ENCODE measurements at regions not wholly inside any gene's neighbourhood (a gene's known extent, or its start where the extent isn't known, plus 50 kb on each side); places are given as distances from the start of the nearest gene placed in this dataset.

GRCh38 chr2:196309691-196310090, 138.3 kb upstream of the STK17B start:
- no peak overlapping the region for H3K4me3 Mint-ChIP-seq
- no peaks in the 10 kb centered on the region for H3K9me3 Mint-ChIP-seq
- no peak overlapping the region for H3K27ac Mint-ChIP-seq
- no peaks in the 10 kb centered on the region for H3K4me1 Mint-ChIP-seq
- H3K36me3 Mint-ChIP-seq, result no peaks in the 10 kb centered on the region
- no peaks in the 10 kb centered on the region for H3K27me3 Mint-ChIP-seq
- no peak for ATAC-seq

GRCh38 chr2:196314157-196314556, 142.8 kb upstream of the STK17B start:
- Mint-ChIP-seq H3K4me1 (no peaks in the 10 kb centered on the region), H3K27me3 (no peaks in the 10 kb centered on the region), H3K4me3 (no peak overlapping the region), H3K9me3 (no peaks in the 10 kb centered on the region), H3K27ac (no peak overlapping the region), H3K36me3 (no peaks in the 10 kb centered on the region)
- ATAC-seq, result no peak

- H3K27me3 Mint-ChIP-seq, result no peaks in the 10 kb centered on the region
- no peaks in the 10 kb centered on the region for H3K4me1 Mint-ChIP-seq
- H3K4me3 Mint-ChIP-seq, result no peak overlapping the region
- H3K27ac Mint-ChIP-seq, result no peak overlapping the region
- no peaks in the 10 kb centered on the region for H3K9me3 Mint-ChIP-seq
- no peak for ATAC-seq
- H3K36me3 Mint-ChIP-seq, result no peaks in the 10 kb centered on the region
Observed at GRCh38 chr2:196314780-196315179, 143.4 kb upstream of the STK17B start.

- Mint-ChIP-seq H3K27me3 (no peaks in the 10 kb centered on the region), H3K36me3 (no peaks in the 10 kb centered on the region), H3K4me3 (no peak overlapping the region), H3K4me1 (no peaks in the 10 kb centered on the region), H3K27ac (no peak overlapping the region), H3K9me3 (no peaks in the 10 kb centered on the region)
- no peak for ATAC-seq
Observed at GRCh38 chr2:196315388-196316049, 144.1 kb upstream of the STK17B start.

GRCh38 chr2:196316050-196316430, 144.7 kb upstream of the STK17B start:
- H3K4me3 Mint-ChIP-seq, result no peak overlapping the region
- no peak overlapping the region for H3K27ac Mint-ChIP-seq
- H3K27me3 Mint-ChIP-seq, result no peaks in the 10 kb centered on the region
- no peaks in the 10 kb centered on the region for H3K4me1 Mint-ChIP-seq
- no peaks in the 10 kb centered on the region for H3K36me3 Mint-ChIP-seq
- no peak for ATAC-seq
- H3K9me3 Mint-ChIP-seq, result no peaks in the 10 kb centered on the region

GRCh38 chr2:196318517-196319377, 147.4 kb upstream of the STK17B start:
- no peaks in the 10 kb centered on the region for H3K27me3 Mint-ChIP-seq
- H3K9me3 Mint-ChIP-seq, result no peaks in the 10 kb centered on the region
- H3K27ac Mint-ChIP-seq, result no peak overlapping the region
- H3K4me1 Mint-ChIP-seq, result no peaks in the 10 kb centered on the region
- H3K36me3 Mint-ChIP-seq, result no peaks in the 10 kb centered on the region
- ATAC-seq, result no peak
- no peak overlapping the region for H3K4me3 Mint-ChIP-seq

GRCh38 chr2:196322973-196323810, 151.8 kb upstream of the STK17B start:
- Mint-ChIP-seq H3K4me3 (no peak overlapping the region), H3K4me1 (no peaks in the 10 kb centered on the region), H3K36me3 (no peaks in the 10 kb centered on the region), H3K27me3 (no peaks in the 10 kb centered on the region), H3K9me3 (no peaks in the 10 kb centered on the region), H3K27ac (no peak overlapping the region)
- no peak for ATAC-seq

GRCh38 chr2:196324211-196324610, 152.8 kb upstream of the STK17B start:
- ATAC-seq, result no peak
- no peaks in the 10 kb centered on the region for H3K36me3 Mint-ChIP-seq
- H3K27ac Mint-ChIP-seq, result no peak overlapping the region

GRCh38 chr2:196328088-196328680, 156.8 kb upstream of the STK17B start:
- no peak overlapping the region for H3K4me3 Mint-ChIP-seq
- H3K4me1 Mint-ChIP-seq, result no peaks in the 10 kb centered on the region
- no peaks in the 10 kb centered on the region for H3K36me3 Mint-ChIP-seq
- no peak overlapping the region for H3K27ac Mint-ChIP-seq
- H3K9me3 Mint-ChIP-seq, result no peaks in the 10 kb centered on the region
- no peak for ATAC-seq
- H3K27me3 Mint-ChIP-seq, result no peaks in the 10 kb centered on the region

More at GRCh38 chr2:196324211-196324610, 152.8 kb upstream of the STK17B start:
- Mint-ChIP-seq H3K9me3 (no peaks in the 10 kb centered on the region), H3K4me3 (no peak overlapping the region), H3K4me1 (no peaks in the 10 kb centered on the region), H3K27me3 (no peaks in the 10 kb centered on the region)

- Mint-ChIP-seq H3K36me3 (no peaks in the 10 kb centered on the region), H3K27me3 (no peaks in the 10 kb centered on the region), H3K27ac (no peak overlapping the region), H3K9me3 (no peaks in the 10 kb centered on the region), H3K4me3 (no peak overlapping the region), H3K4me1 (no peaks in the 10 kb centered on the region)
- ATAC-seq, result no peak
Observed at GRCh38 chr2:196329959-196330358, 158.6 kb upstream of the STK17B start.

- no peak overlapping the region for H3K27ac Mint-ChIP-seq
- H3K4me3 Mint-ChIP-seq, result no peak overlapping the region
- ATAC-seq, result no peak
- H3K4me1 Mint-ChIP-seq, result no peaks in the 10 kb centered on the region
- H3K36me3 Mint-ChIP-seq, result no peaks in the 10 kb centered on the region
- no peaks in the 10 kb centered on the region for H3K27me3 Mint-ChIP-seq
- H3K9me3 Mint-ChIP-seq, result no peaks in the 10 kb centered on the region
Observed at GRCh38 chr2:196330645-196331044, 159.3 kb upstream of the STK17B start.

GRCh38 chr2:196331143-196331542, 159.8 kb upstream of the STK17B start:
- Mint-ChIP-seq H3K4me3 (no peak overlapping the region), H3K27ac (no peak overlapping the region), H3K9me3 (no peaks in the 10 kb centered on the region), H3K4me1 (no peaks in the 10 kb centered on the region), H3K27me3 (no peaks in the 10 kb centered on the region), H3K36me3 (no peaks in the 10 kb centered on the region)
- ATAC-seq, result no peak

- H3K27ac Mint-ChIP-seq, result no peak overlapping the region
- H3K36me3 Mint-ChIP-seq, result no peaks in the 10 kb centered on the region
- ATAC-seq, result no peak
- no peaks in the 10 kb centered on the region for H3K27me3 Mint-ChIP-seq
- no peaks in the 10 kb centered on the region for H3K9me3 Mint-ChIP-seq
- no peak overlapping the region for H3K4me3 Mint-ChIP-seq
- peaks cover 5% of the 10 kb centered on the region for H3K4me1 Mint-ChIP-seq
Observed at GRCh38 chr2:196331851-196332250, 160.5 kb upstream of the STK17B start.

- no peaks in the 10 kb centered on the region for H3K36me3 Mint-ChIP-seq
- no peaks in the 10 kb centered on the region for H3K9me3 Mint-ChIP-seq
- no peak for ATAC-seq
- H3K27ac Mint-ChIP-seq, result no peak overlapping the region
- no peak overlapping the region for H3K4me3 Mint-ChIP-seq
- peaks cover 15% of the 10 kb centered on the region for H3K4me1 Mint-ChIP-seq
- no peaks in the 10 kb centered on the region for H3K27me3 Mint-ChIP-seq
Observed at GRCh38 chr2:196333397-196333796, 162.0 kb upstream of the STK17B start.

- ATAC-seq, result no peak
- no peaks in the 10 kb centered on the region for H3K36me3 Mint-ChIP-seq
Observed at GRCh38 chr2:196334710-196335109, 163.3 kb upstream of the STK17B start.

More at GRCh38 chr2:196334710-196335109, 163.3 kb upstream of the STK17B start:
- H3K27ac Mint-ChIP-seq, result no peak overlapping the region
- H3K4me3 Mint-ChIP-seq, result no peak overlapping the region
- H3K9me3 Mint-ChIP-seq, result no peaks in the 10 kb centered on the region
- no peaks in the 10 kb centered on the region for H3K27me3 Mint-ChIP-seq
- H3K4me1 Mint-ChIP-seq, result peaks cover 15% of the 10 kb centered on the region
